Keratinocyte (primary cell): ENCODE measurements at regions not wholly inside any gene's neighbourhood (a gene's known extent, or its start where the extent isn't known, plus 50 kb on each side); places are given as distances from the start of the nearest gene placed in this dataset.

Experiments
- DNase-seq: peaks from one replicate; pipeline ENCODE4 v3.0.0-alpha.2; 2011; ENCODE audit warnings: low read depth, missing footprints, low spot score
- FAIRE-seq: peaks from 2 replicates; lab custom pipeline; 2011; peaks lifted over from hg19 to GRCh38; lab: Jason Lieb, UNC
- H2AFZ ChIP-seq: 2 replicates; pipeline ENCODE4 v1.6.0; 2012; ENCODE audit warnings: low read length, control low read depth, inconsistent platforms; ENCODE audit not compliant: control insufficient read depth
- H3K27ac ChIP-seq: 2 replicates; pipeline ENCODE4 v1.5.1; 2011; ENCODE audit warnings: low read length; ENCODE audit not compliant: control insufficient read depth, insufficient read depth
- H3K27me3 ChIP-seq: 3 replicates; pipeline ENCODE4 v1.6.0; 2011; ENCODE audit warnings: low read length; ENCODE audit not compliant: control insufficient read depth, insufficient read depth; ENCODE audit errors: extremely low read depth
- H3K36me3 ChIP-seq, 2 experiments: 2 replicates in 1 of 2; 3 replicates in 1 of 2; pipeline ENCODE4 v1.5.1; 2011; ENCODE audit warnings: low read length in 2 of 2, mild to moderate bottlenecking in 1 of 2; ENCODE audit not compliant: control insufficient read depth in 2 of 2, insufficient read depth in 2 of 2; ENCODE audit errors: extremely low read depth in 1 of 2
- H3K4me1 ChIP-seq: 3 replicates; pipeline ENCODE4 v1.5.1; 2011; ENCODE audit warnings: low read length; ENCODE audit not compliant: control insufficient read depth, insufficient read depth; ENCODE audit errors: extremely low read depth
- H3K4me2 ChIP-seq: 3 replicates; pipeline ENCODE4 v1.6.0; 2011; ENCODE audit warnings: low read depth, low read length; ENCODE audit not compliant: control insufficient read depth, insufficient read depth; ENCODE audit errors: extremely low read depth
- H3K4me3 ChIP-seq, 3 experiments: fragments of 200-600 bp in 1 of 3; sonication (generic) in 1 of 3; 2 replicates in 2 of 3; 3 replicates in 1 of 3; pipeline ENCODE4 v1.5.1; 2011 to 2016; ENCODE audit warnings: low read length in 3 of 3, mild to moderate bottlenecking in 3 of 3, control low read depth in 2 of 3, inconsistent platforms in 1 of 3, low read depth in 1 of 3, mixed read lengths in 1 of 3, mixed run types in 1 of 3, moderate library complexity in 1 of 3; ENCODE audit not compliant: control insufficient read depth in 2 of 3, insufficient read depth in 2 of 3; ENCODE audit errors: extremely low read depth in 1 of 3
- H3K79me2 ChIP-seq: 2 replicates; pipeline ENCODE4 v1.6.0; 2012; ENCODE audit warnings: low read length; ENCODE audit not compliant: control insufficient read depth, insufficient read depth
- H3K9ac ChIP-seq: 3 replicates; pipeline ENCODE4 v1.6.0; 2011; ENCODE audit warnings: low read length; ENCODE audit not compliant: control insufficient read depth, insufficient read depth; ENCODE audit errors: extremely low read depth
- H3K9me1 ChIP-seq: 3 replicates; pipeline ENCODE4 v1.6.0; 2011; ENCODE audit warnings: low read length; ENCODE audit not compliant: control insufficient read depth, insufficient read depth; ENCODE audit errors: extremely low read depth
- H3K9me3 ChIP-seq: 2 replicates; pipeline ENCODE4 v1.5.1; 2012; ENCODE audit warnings: low read depth, low read length; ENCODE audit not compliant: control insufficient read depth
- H4K20me1 ChIP-seq: 3 replicates; pipeline ENCODE4 v1.6.0; 2011; ENCODE audit warnings: low read length; ENCODE audit not compliant: control insufficient read depth, insufficient read depth; ENCODE audit errors: extremely low read depth
- EZH2 ChIP-seq: IDR thresholded peaks from one replicate; pipeline ENCODE4 v1.6.1; 2012; ENCODE audit warnings: inconsistent platforms, mild to moderate bottlenecking, low read length, moderate library complexity
- dilution Hi-C: fragments of 300-500 bp; cut with MboI; formaldehyde crosslinking; loops from one replicate; pipeline ENCODE4 v1.7.0; 2020; ENCODE audit warnings: low sequenced_read_pairs; ENCODE audit not compliant: extremely low pct_ligation_motif_present
- TF ChIP-seq, protein P1 (sequence below), 3 experiments: IDR thresholded peaks in 1 of 3; conservative IDR thresholded peaks in 1 of 3; optimal IDR thresholded peaks in 1 of 3; 2 replicates in 2 of 3; 3 replicates in 1 of 3; pipeline versions ENCODE3 to v1.5.1; 2011; ENCODE audit warnings: low read length in 3 of 3, mild to moderate bottlenecking in 3 of 3, moderate library complexity in 2 of 3, control low read depth in 1 of 3, inconsistent platforms in 1 of 3; ENCODE audit not compliant: insufficient read depth in 2 of 3; ENCODE audit errors: extremely low read depth in 1 of 3

DNA sequence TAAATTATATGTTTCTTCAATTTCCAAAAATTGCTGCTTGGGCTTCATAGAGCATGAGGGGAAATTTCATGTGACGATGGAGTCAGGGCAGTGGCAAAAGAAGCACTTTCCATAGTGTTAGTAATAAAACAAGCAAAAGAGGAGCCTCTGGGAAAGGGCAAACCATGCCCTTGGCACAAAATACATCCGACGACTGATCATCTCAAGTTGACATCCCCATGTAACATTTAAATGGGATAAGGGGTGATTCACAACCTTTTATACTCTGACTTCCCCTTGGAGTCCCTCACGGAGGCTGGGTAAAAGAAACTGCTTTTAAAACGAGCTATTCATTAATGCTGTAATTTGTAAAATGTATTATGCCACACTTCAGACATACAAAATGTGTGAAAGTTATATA, 161.4 kb upstream of the DMRT1 start:
- Histone ChIP-seq H4K20me1 (no peaks in the 10 kb centered on the region), H3K36me3 (peaks cover 0 to 3% of the 10 kb centered on the region in 2 experiments), H3K79me2 (no peaks in the 10 kb centered on the region), H3K9ac (no peak overlapping the region), H3K9me3 (no peaks in the 10 kb centered on the region), H3K27me3 (no peaks in the 10 kb centered on the region), H3K27ac (no peak overlapping the region), H3K9me1 (no peaks in the 10 kb centered on the region), H2AFZ (no peak overlapping the region), H3K4me1 (peaks cover 63% of the 10 kb centered on the region), H3K4me2 (no peak overlapping the region), H3K4me3 (no peak overlapping the region)
- dilution Hi-C loops: no loop called here
- FAIRE-seq: no peak
- no peak for DNase-seq
- TF ChIP-seq, protein P1, sequence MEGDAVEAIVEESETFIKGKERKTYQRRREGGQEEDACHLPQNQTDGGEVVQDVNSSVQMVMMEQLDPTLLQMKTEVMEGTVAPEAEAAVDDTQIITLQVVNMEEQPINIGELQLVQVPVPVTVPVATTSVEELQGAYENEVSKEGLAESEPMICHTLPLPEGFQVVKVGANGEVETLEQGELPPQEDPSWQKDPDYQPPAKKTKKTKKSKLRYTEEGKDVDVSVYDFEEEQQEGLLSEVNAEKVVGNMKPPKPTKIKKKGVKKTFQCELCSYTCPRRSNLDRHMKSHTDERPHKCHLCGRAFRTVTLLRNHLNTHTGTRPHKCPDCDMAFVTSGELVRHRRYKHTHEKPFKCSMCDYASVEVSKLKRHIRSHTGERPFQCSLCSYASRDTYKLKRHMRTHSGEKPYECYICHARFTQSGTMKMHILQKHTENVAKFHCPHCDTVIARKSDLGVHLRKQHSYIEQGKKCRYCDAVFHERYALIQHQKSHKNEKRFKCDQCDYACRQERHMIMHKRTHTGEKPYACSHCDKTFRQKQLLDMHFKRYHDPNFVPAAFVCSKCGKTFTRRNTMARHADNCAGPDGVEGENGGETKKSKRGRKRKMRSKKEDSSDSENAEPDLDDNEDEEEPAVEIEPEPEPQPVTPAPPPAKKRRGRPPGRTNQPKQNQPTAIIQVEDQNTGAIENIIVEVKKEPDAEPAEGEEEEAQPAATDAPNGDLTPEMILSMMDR (optimal IDR thresholded peaks at IDR 0.05 in 1 of 3, IDR thresholded peaks at IDR 0.05 in 1 of 3, conservative IDR thresholded peaks at IDR 0.05 in 1 of 3; ENCODE audit: extremely low read depth in 1 of 3, insufficient read depth in 2 of 3, low read length in 3 of 3): no peak
- TF ChIP-seq EZH2: no peak

DNA sequence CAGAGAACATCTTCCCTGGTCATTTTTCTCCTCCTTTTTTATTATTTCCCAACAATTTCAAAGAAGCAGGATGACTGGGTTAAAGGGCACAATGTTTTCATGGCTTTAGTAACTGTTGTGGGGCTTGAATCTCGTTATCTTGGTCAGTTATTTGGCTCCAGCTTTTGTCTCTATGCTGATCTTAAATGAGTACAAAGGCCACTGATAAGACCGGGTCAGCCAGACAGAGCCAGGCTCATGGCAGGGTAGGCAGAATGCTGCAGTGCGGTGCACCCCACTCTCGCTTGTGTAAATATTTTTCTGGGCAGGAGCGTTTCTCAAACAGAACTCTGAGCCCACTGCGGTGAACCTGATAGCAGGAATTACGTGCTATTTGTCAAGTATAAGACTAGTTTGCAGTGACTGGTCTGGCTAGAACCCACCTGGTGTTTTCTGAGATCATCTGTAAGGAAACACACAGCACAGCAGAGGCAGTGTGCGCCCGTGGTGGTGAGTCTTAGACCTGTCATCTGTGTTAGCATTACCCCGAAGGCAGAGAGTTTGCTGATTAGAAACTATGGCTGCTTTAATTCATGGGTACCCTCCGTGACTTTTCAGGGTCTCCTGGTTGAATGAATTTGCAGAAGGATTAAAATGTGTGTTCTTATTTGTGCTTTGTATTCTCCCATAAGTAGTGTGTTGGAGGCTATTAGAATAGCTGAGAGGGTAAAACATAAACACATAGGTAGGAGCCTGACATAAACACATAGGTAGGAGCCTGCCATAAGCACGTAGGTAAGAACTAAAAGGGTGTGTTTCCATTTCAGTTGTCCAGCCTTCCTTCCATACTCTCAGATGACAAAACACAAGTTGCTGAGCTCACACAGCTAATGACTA, 158.6 kb upstream of the DMRT1 start:
- peak; percentile 46 for FAIRE-seq
- dilution Hi-C loops: no loop called here
- peak overlapping the region; percentile 98 for H3K27ac ChIP-seq
- no peak for DNase-seq
- no peaks in the 10 kb centered on the region for H3K27me3 ChIP-seq
- peaks cover 0 to 3% of the 10 kb centered on the region in 2 experiments for H3K36me3 ChIP-seq
- peaks cover 60% of the 10 kb centered on the region for H3K4me1 ChIP-seq
- no peak for TF ChIP-seq EZH2
- TF ChIP-seq, protein P1 (optimal IDR thresholded peaks at IDR 0.05 in 1 of 3, IDR thresholded peaks at IDR 0.05 in 1 of 3, conservative IDR thresholded peaks at IDR 0.05 in 1 of 3; ENCODE audit: extremely low read depth in 1 of 3, insufficient read depth in 2 of 3, low read length in 3 of 3): peak in 1 of 3 experiments; percentile 18
- H3K9ac ChIP-seq: peak overlapping the region; percentile 88
- no peak overlapping the region for H2AFZ ChIP-seq
- no peaks in the 10 kb centered on the region for H4K20me1 ChIP-seq
- H3K4me3 ChIP-seq: peak overlapping the region in 1 of 3 experiments; percentile 61
- H3K4me2 ChIP-seq: peak overlapping the region; percentile 97
- peaks cover 10% of the 10 kb centered on the region for H3K79me2 ChIP-seq
- no peaks in the 10 kb centered on the region for H3K9me1 ChIP-seq
- no peaks in the 10 kb centered on the region for H3K9me3 ChIP-seq
